ENCODE measurements at regions not wholly inside any gene's neighbourhood (a gene's known extent, or its start where the extent isn't known, plus 50 kb on each side); places are given as distances from the start of the nearest gene placed in this dataset.

GRCh38 chrX:39718981-39719380 is 378.8 kb downstream of the BCOR start:
- no peak for TF ChIP-seq ATF3 (IDR thresholded peaks at IDR 0.05)
- no peak for TF ChIP-seq CTCF (IDR thresholded peaks at IDR 0.05; ENCODE audit: low read depth, low read length, missing input control)
- no peak for TF ChIP-seq GABPA (IDR thresholded peaks at IDR 0.05 in 1 of 2, conservative IDR thresholded peaks at IDR 0.05 in 1 of 2)
- no peak for TF ChIP-seq MAX (IDR thresholded peaks at IDR 0.05)
- TF ChIP-seq REST (IDR thresholded peaks at IDR 0.05): no peak
- no peak for TF ChIP-seq ZBTB33 (IDR thresholded peaks at IDR 0.05)
- TF ChIP-seq FOXA1 (IDR thresholded peaks at IDR 0.05): no peak
- no peak for TF ChIP-seq TAF1 (conservative IDR thresholded peaks at IDR 0.05)
- no peak for TF ChIP-seq YY1 (IDR thresholded peaks at IDR 0.05)
- no peak for TF ChIP-seq RAD21 (IDR thresholded peaks at IDR 0.05)
- TF ChIP-seq JUND (IDR thresholded peaks at IDR 0.05): no peak
- TF ChIP-seq SP1 (IDR thresholded peaks at IDR 0.05): no peak
- TF ChIP-seq RXRA (IDR thresholded peaks at IDR 0.05): no peak
- TF ChIP-seq NR2F2 (IDR thresholded peaks at IDR 0.05): no peak
